BE2C (cell line): ENCODE measurements at regions not wholly inside any gene's neighbourhood (a gene's known extent, or its start where the extent isn't known, plus 50 kb on each side); places are given as distances from the start of the nearest gene placed in this dataset.

Source experiments
- DNase-seq: peaks from one replicate; pipeline ENCODE4 v3.0.0-alpha.2; 2020
- H3K27me3 ChIP-seq: fragments of 250-450 bp; sonication (Bioruptor Pico); 2 replicates; pipeline ENCODE4 v1.5.1; 2020; ENCODE audit warnings: mild to moderate bottlenecking
- H3K36me3 ChIP-seq: fragments of 250-450 bp; sonication (Bioruptor Pico); 2 replicates; pipeline ENCODE4 v1.5.1; 2020; ENCODE audit warnings: mild to moderate bottlenecking
- H3K4me1 ChIP-seq: fragments of 250-450 bp; sonication (Bioruptor Pico); 2 replicates; pipeline ENCODE4 v1.5.1; 2020
- H3K4me3 ChIP-seq: 2 replicates; pipeline ENCODE4 v1.5.1; 2011; ENCODE audit warnings: low read depth, low read length
- H3K9me3 ChIP-seq: fragments of 250-450 bp; sonication (Bioruptor Pico); 2 replicates; pipeline ENCODE4 v1.5.1; 2020
- TF ChIP-seq, protein P1 (sequence below): IDR thresholded peaks from 2 replicates; pipeline ENCODE4 v1.5.1; 2012; ENCODE audit warnings: mild to moderate bottlenecking, low read depth, low read length

DNA sequence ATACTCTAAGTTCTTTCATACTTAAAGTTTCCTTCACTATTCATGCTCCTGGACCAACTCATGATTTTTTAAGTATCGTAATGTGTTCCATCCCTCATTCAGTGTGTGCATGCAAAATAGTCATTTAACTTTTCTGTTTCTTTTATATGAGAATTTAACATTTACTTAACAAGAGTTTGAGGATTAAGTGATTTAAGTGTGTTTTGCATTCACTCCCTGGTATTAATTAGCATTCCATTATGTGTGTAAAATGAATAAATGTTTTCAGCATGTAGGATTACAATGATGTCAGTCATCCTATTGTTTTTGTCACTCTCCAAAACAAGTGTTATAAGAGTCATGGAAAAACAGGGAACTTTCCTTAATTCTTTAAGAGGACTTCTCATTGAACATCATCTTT lies 457.7 kb downstream of the IPMK start:
- DNase-seq, result no peak
- no peaks in the 10 kb centered on the region for H3K9me3 ChIP-seq
- no peaks in the 10 kb centered on the region for H3K4me1 ChIP-seq
- H3K36me3 ChIP-seq, result no peaks in the 10 kb centered on the region
- TF ChIP-seq, protein P1, sequence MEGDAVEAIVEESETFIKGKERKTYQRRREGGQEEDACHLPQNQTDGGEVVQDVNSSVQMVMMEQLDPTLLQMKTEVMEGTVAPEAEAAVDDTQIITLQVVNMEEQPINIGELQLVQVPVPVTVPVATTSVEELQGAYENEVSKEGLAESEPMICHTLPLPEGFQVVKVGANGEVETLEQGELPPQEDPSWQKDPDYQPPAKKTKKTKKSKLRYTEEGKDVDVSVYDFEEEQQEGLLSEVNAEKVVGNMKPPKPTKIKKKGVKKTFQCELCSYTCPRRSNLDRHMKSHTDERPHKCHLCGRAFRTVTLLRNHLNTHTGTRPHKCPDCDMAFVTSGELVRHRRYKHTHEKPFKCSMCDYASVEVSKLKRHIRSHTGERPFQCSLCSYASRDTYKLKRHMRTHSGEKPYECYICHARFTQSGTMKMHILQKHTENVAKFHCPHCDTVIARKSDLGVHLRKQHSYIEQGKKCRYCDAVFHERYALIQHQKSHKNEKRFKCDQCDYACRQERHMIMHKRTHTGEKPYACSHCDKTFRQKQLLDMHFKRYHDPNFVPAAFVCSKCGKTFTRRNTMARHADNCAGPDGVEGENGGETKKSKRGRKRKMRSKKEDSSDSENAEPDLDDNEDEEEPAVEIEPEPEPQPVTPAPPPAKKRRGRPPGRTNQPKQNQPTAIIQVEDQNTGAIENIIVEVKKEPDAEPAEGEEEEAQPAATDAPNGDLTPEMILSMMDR, result no peak
- no peak overlapping the region for H3K4me3 ChIP-seq
- H3K27me3 ChIP-seq, result no peaks in the 10 kb centered on the region; the same call in 1 of the 2 replicates

GRCh38 chr10:57807906-57808305 lies 459.8 kb downstream of the IPMK start:
- H3K4me1 ChIP-seq, result no peaks in the 10 kb centered on the region
- no peaks in the 10 kb centered on the region; the same call in 1 of the 2 replicates for H3K27me3 ChIP-seq
- no peak overlapping the region for H3K4me3 ChIP-seq
- TF ChIP-seq, protein P1, result no peak
- H3K9me3 ChIP-seq, result no peaks in the 10 kb centered on the region
- no peak for DNase-seq
- no peaks in the 10 kb centered on the region for H3K36me3 ChIP-seq

GRCh38 chr10:57806675-57807074 lies 461.0 kb downstream of the IPMK start:
- no peaks in the 10 kb centered on the region for H3K4me1 ChIP-seq
- H3K4me3 ChIP-seq, result no peak overlapping the region
- no peaks in the 10 kb centered on the region; the same call in 1 of the 2 replicates for H3K27me3 ChIP-seq
- no peak for DNase-seq
- TF ChIP-seq, protein P1, result no peak
- no peaks in the 10 kb centered on the region for H3K36me3 ChIP-seq
- H3K9me3 ChIP-seq, result no peaks in the 10 kb centered on the region

- DNase-seq, result no peak
- no peaks in the 10 kb centered on the region for H3K9me3 ChIP-seq
- TF ChIP-seq, protein P1, result no peak
Measured at GRCh38 chr10:57799625-57800024, 468.1 kb downstream of the IPMK start.

DNA sequence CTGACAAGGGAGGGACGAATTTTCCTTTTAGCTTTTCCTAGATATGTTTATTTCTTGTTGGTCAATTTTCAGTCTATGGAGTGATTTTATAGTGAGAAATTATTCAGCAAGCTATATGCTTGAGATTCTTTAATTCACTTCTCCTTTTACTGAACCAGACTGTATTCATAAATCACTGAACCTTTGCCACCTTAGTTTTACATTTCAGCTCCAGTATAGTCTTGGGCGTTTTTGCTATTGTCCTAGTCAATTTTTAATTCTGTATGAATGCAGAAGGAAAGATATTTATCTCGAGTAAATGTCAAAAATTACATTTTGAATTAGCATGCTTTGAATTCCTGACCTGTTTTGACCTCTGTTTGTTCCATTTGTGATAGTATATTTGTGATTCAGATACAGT lies 468.9 kb downstream of the IPMK start:
- no peaks in the 10 kb centered on the region for H3K9me3 ChIP-seq
- no peak for DNase-seq
- no peaks in the 10 kb centered on the region for H3K4me1 ChIP-seq
- no peaks in the 10 kb centered on the region for H3K36me3 ChIP-seq
- TF ChIP-seq, protein P1, result no peak
- no peak overlapping the region for H3K4me3 ChIP-seq
- no peaks in the 10 kb centered on the region for H3K27me3 ChIP-seq

More at GRCh38 chr10:57799625-57800024, 468.1 kb downstream of the IPMK start:
- H3K36me3 ChIP-seq, result no peaks in the 10 kb centered on the region
- H3K4me3 ChIP-seq, result no peak overlapping the region
- no peaks in the 10 kb centered on the region for H3K4me1 ChIP-seq
- H3K27me3 ChIP-seq, result no peaks in the 10 kb centered on the region

DNA sequence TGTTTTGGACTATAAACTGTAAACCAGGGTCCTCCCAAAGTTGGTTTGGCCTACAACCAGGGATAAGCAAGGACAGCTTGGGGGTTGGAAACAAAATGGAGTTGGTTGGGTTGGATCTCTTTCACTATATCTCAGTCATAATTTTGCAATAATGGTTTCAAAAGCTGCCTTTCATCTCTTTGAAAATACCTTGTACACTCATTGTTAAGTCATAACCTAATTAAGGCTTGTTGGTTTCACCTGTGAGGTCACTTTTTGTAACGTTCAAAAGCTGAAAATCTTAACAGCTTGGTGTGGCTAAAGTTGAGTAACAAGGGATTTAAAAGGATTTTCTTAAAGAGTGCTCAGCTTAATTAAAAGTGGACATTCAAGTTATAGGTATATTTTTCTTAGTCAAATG lies 476.1 kb downstream of the IPMK start:
- H3K36me3 ChIP-seq, result no peaks in the 10 kb centered on the region
- no peaks in the 10 kb centered on the region for H3K4me1 ChIP-seq
- no peaks in the 10 kb centered on the region for H3K27me3 ChIP-seq
- TF ChIP-seq, protein P1, result no peak
- H3K9me3 ChIP-seq, result no peaks in the 10 kb centered on the region
- DNase-seq, result no peak
- H3K4me3 ChIP-seq, result no peak overlapping the region
